ENCODE measurements at regions not wholly inside any gene's neighbourhood (a gene's known extent, or its start where the extent isn't known, plus 50 kb on each side); places are given as distances from the start of the nearest gene placed in this dataset.
"Not testable (repeated sequence)": the region's sequence is repeated elsewhere in the genome, so short reads cannot be mapped to it uniquely, and the experiment has no call there.

DNA sequence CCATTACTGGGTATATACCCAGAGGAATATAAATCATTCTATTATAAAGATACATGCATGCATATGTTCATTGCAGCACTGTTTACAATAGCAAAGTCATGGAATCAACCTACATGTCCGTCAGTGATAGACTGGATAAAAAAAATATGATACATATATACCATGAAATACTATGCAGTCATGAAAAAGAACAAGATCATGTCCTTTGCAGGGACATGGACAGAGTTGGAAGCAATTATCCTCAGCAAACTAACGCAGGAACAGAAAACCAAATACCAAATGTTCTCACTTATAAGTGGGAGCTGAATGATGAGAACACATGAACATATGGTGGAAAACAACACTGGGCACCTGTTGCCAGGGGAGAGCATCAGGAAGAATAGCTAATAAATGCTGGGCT is 88.4 kb upstream of the ZNF92 start:
- not testable (repeated sequence) for TF ChIP-seq EZH2 (IDR thresholded peaks at IDR 0.05; ENCODE audit: borderline replicate concordance, low read depth, low read length, poor library complexity, severe bottlenecking)
- TF ChIP-seq, protein P1, sequence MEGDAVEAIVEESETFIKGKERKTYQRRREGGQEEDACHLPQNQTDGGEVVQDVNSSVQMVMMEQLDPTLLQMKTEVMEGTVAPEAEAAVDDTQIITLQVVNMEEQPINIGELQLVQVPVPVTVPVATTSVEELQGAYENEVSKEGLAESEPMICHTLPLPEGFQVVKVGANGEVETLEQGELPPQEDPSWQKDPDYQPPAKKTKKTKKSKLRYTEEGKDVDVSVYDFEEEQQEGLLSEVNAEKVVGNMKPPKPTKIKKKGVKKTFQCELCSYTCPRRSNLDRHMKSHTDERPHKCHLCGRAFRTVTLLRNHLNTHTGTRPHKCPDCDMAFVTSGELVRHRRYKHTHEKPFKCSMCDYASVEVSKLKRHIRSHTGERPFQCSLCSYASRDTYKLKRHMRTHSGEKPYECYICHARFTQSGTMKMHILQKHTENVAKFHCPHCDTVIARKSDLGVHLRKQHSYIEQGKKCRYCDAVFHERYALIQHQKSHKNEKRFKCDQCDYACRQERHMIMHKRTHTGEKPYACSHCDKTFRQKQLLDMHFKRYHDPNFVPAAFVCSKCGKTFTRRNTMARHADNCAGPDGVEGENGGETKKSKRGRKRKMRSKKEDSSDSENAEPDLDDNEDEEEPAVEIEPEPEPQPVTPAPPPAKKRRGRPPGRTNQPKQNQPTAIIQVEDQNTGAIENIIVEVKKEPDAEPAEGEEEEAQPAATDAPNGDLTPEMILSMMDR (conservative IDR thresholded peaks at IDR 0.05; ENCODE audit: low read depth, low read length), result not testable (repeated sequence)

All from A673 (cell line).